ENCODE measurements at regions not wholly inside any gene's neighbourhood (a gene's known extent, or its start where the extent isn't known, plus 50 kb on each side); places are given as distances from the start of the nearest gene placed in this dataset.

DNA sequence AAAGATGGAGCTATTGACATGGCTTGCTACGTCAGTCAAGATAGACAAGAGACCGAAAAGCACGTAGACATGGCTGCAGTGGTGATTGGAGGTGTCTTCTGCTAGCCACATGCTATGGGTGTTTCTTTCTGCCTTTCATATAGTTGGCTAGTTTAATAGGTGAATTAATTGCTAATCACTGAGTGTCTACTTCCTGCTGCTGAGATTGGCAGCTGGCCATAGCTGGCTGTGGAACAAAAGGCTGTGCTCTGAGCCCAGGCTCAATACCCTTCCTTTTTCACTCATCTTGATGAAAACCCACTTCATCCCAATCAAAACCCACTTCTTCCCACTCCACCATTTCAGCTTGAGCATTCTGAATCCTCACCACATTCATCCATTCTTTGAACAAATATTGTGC is 221.4 kb upstream of the MAF start:
- TF ChIP-seq POLR2AphosphoS5 (IDR thresholded peaks at IDR 0.05), result no peak
- no peak for TF ChIP-seq CTCF (IDR thresholded peaks at IDR 0.05)
- no peak for TF ChIP-seq POLR2A (IDR thresholded peaks at IDR 0.05)
